ENCODE measurements at regions not wholly inside any gene's neighbourhood (a gene's known extent, or its start where the extent isn't known, plus 50 kb on each side); places are given as distances from the start of the nearest gene placed in this dataset.

- Histone ChIP-seq H3K4me1 (no peaks in the 10 kb centered on the region), H3K9me3 (no peaks in the 10 kb centered on the region), H3K27me3 (no peaks in the 10 kb centered on the region), H3K36me3 (ENCODE audit: low read depth, missing control alignments) (no peaks in the 10 kb centered on the region), H3K27ac (no peak overlapping the region), H3K4me3 (no peak overlapping the region)
- no peak for TF ChIP-seq CTCF (IDR thresholded peaks at IDR 0.05)
- no peak for TF ChIP-seq POLR2A (IDR thresholded peaks at IDR 0.05)
- no peak for DNase-seq
- intact Hi-C loops (cut with DNase I; ENCODE audit: low total_unique reads), result no loop called here
- WGBS, 2 donors, result 66 to 69% methylated on average over 2 of the region's 2 CpGs
Observed at GRCh38 chr21:19123525-19123924, 719.9 kb upstream of the TMPRSS15 start.

GRCh38 chr21:19124691-19125090, 721.1 kb upstream of the TMPRSS15 start:
- no peaks in the 10 kb centered on the region for H3K9me3 ChIP-seq
- no peaks in the 10 kb centered on the region for H3K27me3 ChIP-seq
- TF ChIP-seq CTCF (IDR thresholded peaks at IDR 0.05), result no peak
- no peak for TF ChIP-seq POLR2A (IDR thresholded peaks at IDR 0.05)
- DNase-seq, result no peak
- no peaks in the 10 kb centered on the region for H3K4me1 ChIP-seq
- H3K36me3 ChIP-seq (ENCODE audit: low read depth, missing control alignments), result no peaks in the 10 kb centered on the region
- H3K27ac ChIP-seq, result no peak overlapping the region
- no peak overlapping the region for H3K4me3 ChIP-seq
- intact Hi-C loops (cut with DNase I; ENCODE audit: low total_unique reads), result no loop called here

- 68 to 74% methylated on average over 6 of the region's 6 CpGs for WGBS, 2 donors
- intact Hi-C loops (cut with DNase I; ENCODE audit: low total_unique reads), result no loop called here
Observed at GRCh38 chr21:19130379-19131028, 726.9 kb upstream of the TMPRSS15 start.

GRCh38 chr21:19141511-19141910, 737.9 kb upstream of the TMPRSS15 start:
- TF ChIP-seq CTCF (IDR thresholded peaks at IDR 0.05) (no peak), POLR2A (IDR thresholded peaks at IDR 0.05) (no peak)
- Histone ChIP-seq H3K27ac (no peak overlapping the region), H3K36me3 (ENCODE audit: low read depth, missing control alignments) (no peaks in the 10 kb centered on the region), H3K27me3 (no peaks in the 10 kb centered on the region), H3K9me3 (no peaks in the 10 kb centered on the region), H3K4me1 (no peaks in the 10 kb centered on the region), H3K4me3 (no peak overlapping the region)
- DNase-seq, result no peak
- intact Hi-C loops (cut with DNase I; ENCODE audit: low total_unique reads), result no loop called here
- 55 to 63% methylated on average over 2 of the region's 2 CpGs for WGBS, 2 donors

More at GRCh38 chr21:19130379-19131028, 726.9 kb upstream of the TMPRSS15 start:
- H3K4me1 ChIP-seq, result no peaks in the 10 kb centered on the region
- no peaks in the 10 kb centered on the region for H3K27me3 ChIP-seq
- no peak for DNase-seq
- no peak overlapping the region for H3K4me3 ChIP-seq
- H3K36me3 ChIP-seq (ENCODE audit: low read depth, missing control alignments), result no peaks in the 10 kb centered on the region
- no peaks in the 10 kb centered on the region for H3K9me3 ChIP-seq
- TF ChIP-seq POLR2A (IDR thresholded peaks at IDR 0.05), result no peak
- TF ChIP-seq CTCF (IDR thresholded peaks at IDR 0.05), result no peak
- no peak overlapping the region for H3K27ac ChIP-seq

GRCh38 chr21:19145682-19146293, 742.2 kb upstream of the TMPRSS15 start:
- Histone ChIP-seq H3K27ac (no peak overlapping the region), H3K36me3 (ENCODE audit: low read depth, missing control alignments) (no peaks in the 10 kb centered on the region), H3K4me1 (no peaks in the 10 kb centered on the region), H3K4me3 (no peak overlapping the region), H3K27me3 (no peaks in the 10 kb centered on the region), H3K9me3 (no peaks in the 10 kb centered on the region)
- 85 to 86% methylated on average over 4 of the region's 4 CpGs for WGBS, 2 donors
- no peak for DNase-seq
- intact Hi-C loops (cut with DNase I; ENCODE audit: low total_unique reads), result no loop called here
- TF ChIP-seq POLR2A (IDR thresholded peaks at IDR 0.05), result no peak
- TF ChIP-seq CTCF (IDR thresholded peaks at IDR 0.05), result no peak
